HEK293 (cell line): ENCODE measurements at regions not wholly inside any gene's neighbourhood (a gene's known extent, or its start where the extent isn't known, plus 50 kb on each side); places are given as distances from the start of the nearest gene placed in this dataset.

Experiments used
- KLF10 ChIP-seq: fragments of 450-650 bp; IDR thresholded peaks from 2 replicates; pipeline ENCODE4 v1.5.1; 2018; ENCODE audit warnings: missing biosample characterization, mild to moderate bottlenecking, missing genetic modification characterization
- ZBTB21 ChIP-seq: fragments of 450-650 bp; formaldehyde crosslinking; IDR thresholded peaks from 2 replicates; pipeline ENCODE4 v1.5.1; 2017; ENCODE audit warnings: missing biosample characterization, missing genetic modification characterization
- ZNF394 ChIP-seq: fragments of 450-650 bp; formaldehyde crosslinking; IDR thresholded peaks from 2 replicates; pipeline ENCODE4 v1.5.1; 2016; ENCODE audit warnings: missing biosample characterization, missing genetic modification characterization, mild to moderate bottlenecking, moderate library complexity, borderline replicate concordance

DNA sequence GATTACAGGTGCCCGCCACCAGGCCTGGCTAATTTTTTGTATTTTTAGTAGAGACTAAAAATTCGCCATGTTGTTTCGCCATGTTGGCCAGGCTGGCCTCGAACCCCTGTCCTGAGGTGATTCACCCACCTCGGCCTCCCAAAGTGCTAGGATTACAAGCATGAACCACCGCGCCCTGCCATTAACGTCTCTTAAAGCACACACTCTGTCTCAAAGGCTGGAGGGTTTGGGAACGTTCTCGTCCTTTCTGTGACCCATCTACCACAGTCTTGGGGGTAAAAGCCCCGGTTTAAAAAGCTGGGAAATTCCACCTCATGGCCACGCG, 57.8 kb upstream of the ARID1B start:
- TF ChIP-seq KLF10 (no peak), ZNF394 (tag by site-specific recombination) (no peak), ZBTB21 (tag by site-specific recombination) (no peak)
